GM21360 (cell line): ENCODE measurements at regions not wholly inside any gene's neighbourhood (a gene's known extent, or its start where the extent isn't known, plus 50 kb on each side); places are given as distances from the start of the nearest gene placed in this dataset.

Experiments
- ATAC-seq: cut with Tn5 transposase; IDR thresholded peaks from one replicate; pipeline ENCODE4 v1.9.1; 2021; ENCODE audit warnings: mild to moderate bottlenecking, moderate library complexity; ENCODE audit not compliant: unreplicated experiment

- no peak for ATAC-seq
Observed at GRCh38 chr6:14707276-14707675, 538.6 kb upstream of the JARID2 start.

- no peak for ATAC-seq
Observed at GRCh38 chr6:14707971-14708465, 537.9 kb upstream of the JARID2 start.

GRCh38 chr6:14709066-14709670 lies 536.7 kb upstream of the JARID2 start:
- ATAC-seq = no peak

- ATAC-seq = no peak
Observed at GRCh38 chr6:14709900-14710299, 536.0 kb upstream of the JARID2 start.

GRCh38 chr6:14710421-14710820 lies 535.4 kb upstream of the JARID2 start:
- ATAC-seq = no peak

- ATAC-seq = no peak
Observed at GRCh38 chr6:14711056-14711703, 534.7 kb upstream of the JARID2 start.

- ATAC-seq = no peak
Observed at GRCh38 chr6:14711704-14712379, 534.0 kb upstream of the JARID2 start.

GRCh38 chr6:14713008-14713960 lies 532.6 kb upstream of the JARID2 start:
- no peak for ATAC-seq

- no peak for ATAC-seq
Observed at GRCh38 chr6:14713966-14714631, 531.8 kb upstream of the JARID2 start.

GRCh38 chr6:14715076-14715475 lies 530.8 kb upstream of the JARID2 start:
- ATAC-seq = no peak

GRCh38 chr6:14716499-14717146 lies 529.2 kb upstream of the JARID2 start:
- no peak for ATAC-seq

- ATAC-seq = no peak
Observed at GRCh38 chr6:14717307-14717706, 528.6 kb upstream of the JARID2 start.

GRCh38 chr6:14718861-14719260 lies 527.0 kb upstream of the JARID2 start:
- no peak for ATAC-seq

- no peak for ATAC-seq
Observed at GRCh38 chr6:14719270-14719669, 526.6 kb upstream of the JARID2 start.

- ATAC-seq = no peak
Observed at GRCh38 chr6:14720411-14721102, 525.3 kb upstream of the JARID2 start.

GRCh38 chr6:14721103-14721758 lies 524.6 kb upstream of the JARID2 start:
- no peak for ATAC-seq

GRCh38 chr6:14722001-14722562 lies 523.8 kb upstream of the JARID2 start:
- ATAC-seq = no peak

GRCh38 chr6:14722704-14723103 lies 523.2 kb upstream of the JARID2 start:
- ATAC-seq = no peak
